HepG2 (cell line): ENCODE measurements at regions not wholly inside any gene's neighbourhood (a gene's known extent, or its start where the extent isn't known, plus 50 kb on each side); places are given as distances from the start of the nearest gene placed in this dataset.

Experiments used
- ATAC-seq: fragments of 200-7000 bp; cut with Tn5 transposase; 3 replicates; pipeline ENCODE4 v1.9.1; 2020; ENCODE audit warnings: mild to moderate bottlenecking, moderate library complexity
- BruUV-seq: library from RNA; stranded (reverse); fragments of 400-500 nt; replicated peaks from 2 replicates; lab custom pipeline; 2021; lab: Mats Ljungman, UMichigan
- CTCF ChIA-PET: fragments of 300-600 bp; formaldehyde crosslinking; extraction: SDS; loops from one replicate; lab custom pipeline; 2021; ENCODE audit warnings: low total read pairs, inconsistent platforms, low intra/inter-chr PET ratio; lab: Yijun Ruan, JAX
- POLR2A ChIA-PET: fragments of 350-600 bp; sonication (Branson Sonifier 250); formaldehyde crosslinking; loops from one replicate; lab custom pipeline; 2020; ENCODE audit warnings: antibody characterized with exemption, inconsistent platforms; lab: Yijun Ruan, JAX
- DNase-seq: peaks from one replicate; pipeline ENCODE4 v3.0.0-alpha.2; 2015; ENCODE audit warnings: low spot score
- FAIRE-seq: peaks from 3 replicates; lab custom pipeline; 2011; peaks lifted over from hg19 to GRCh38; lab: Jason Lieb, UNC
- H2AFZ ChIP-seq: one replicate; pipeline ENCODE4 v1.6.1; 2011; ENCODE audit warnings: low read length, inconsistent platforms
- H3K27ac ChIP-seq: fragments of 300-600 bp; 3 replicates; pipeline ENCODE4 v1.8.0; 2011; ENCODE audit warnings: mixed run types, mild to moderate bottlenecking, mixed read lengths, low read length, inconsistent platforms; ENCODE audit not compliant: insufficient read depth; ENCODE audit errors: extremely low read length
- H3K27me3 ChIP-seq, 2 experiments: fragments of 200-600 bp in 1 of 2; 2 replicates in 1 of 2; 3 replicates in 1 of 2; pipeline versions ENCODE4 v1.6.0 to v1.8.0; 2011; ENCODE audit warnings: low read length in 2 of 2, mild to moderate bottlenecking in 2 of 2, moderate library complexity in 2 of 2, inconsistent platforms in 1 of 2; ENCODE audit not compliant: insufficient read depth in 2 of 2, control insufficient read depth in 1 of 2
- H3K36me3 ChIP-seq, 2 experiments: fragments of 200-600 bp in 1 of 2; replicated peaks in 1 of 2; 2 replicates in 1 of 2; 3 replicates in 1 of 2; pipeline versions ENCODE4 v1.5.1 to v1.8.0; 2011; ENCODE audit warnings: low read length in 2 of 2, inconsistent platforms in 1 of 2; ENCODE audit not compliant: insufficient read depth in 2 of 2, control insufficient read depth in 1 of 2
- H3K4me1 ChIP-seq: 2 replicates; pipeline ENCODE4 v1.5.1; 2012; ENCODE audit warnings: low read length, inconsistent platforms; ENCODE audit not compliant: insufficient read depth
- H3K4me2 ChIP-seq: 2 replicates; pipeline ENCODE4 v1.6.0; 2011; ENCODE audit warnings: low read depth, low read length, inconsistent platforms
- H3K4me3 ChIP-seq, 3 experiments: fragments of 200-600 bp in 1 of 3; sonication (generic), shearing (Covaris generic) in 1 of 3; replicated peaks in 1 of 3; 2 replicates each; pipeline ENCODE4 v1.5.1; 2011 to 2016; ENCODE audit warnings: low read length in 3 of 3, inconsistent platforms in 2 of 3, low read depth in 2 of 3, mild to moderate bottlenecking in 2 of 3, control low read depth in 1 of 3, mixed read lengths in 1 of 3; ENCODE audit not compliant: insufficient read depth in 1 of 3
- H3K79me2 ChIP-seq: one replicate; pipeline ENCODE4 v1.6.1; 2011; ENCODE audit warnings: low read length, inconsistent platforms; ENCODE audit not compliant: insufficient read depth
- H3K9ac ChIP-seq: 2 replicates; pipeline ENCODE4 v1.6.0; 2011; ENCODE audit warnings: mild to moderate bottlenecking, low read depth, low read length, inconsistent platforms; ENCODE audit not compliant: insufficient read depth
- H3K9me3 ChIP-seq: 2 replicates; pipeline ENCODE4 v1.5.1; 2012; ENCODE audit warnings: mild to moderate bottlenecking, low read length
- H4K20me1 ChIP-seq: 2 replicates; pipeline ENCODE4 v1.6.0; 2011; ENCODE audit warnings: inconsistent platforms, mild to moderate bottlenecking, low read length, moderate library complexity; ENCODE audit not compliant: insufficient read depth
- ASH2L ChIP-seq: fragments of 300-600, 200-600 bp; sonication (generic); IDR thresholded peaks from 2 replicates; pipeline ENCODE4 v1.7.0; 2017; ENCODE audit warnings: low read depth, mild to moderate bottlenecking, moderate library complexity, mixed read lengths, low read length; ENCODE audit not compliant: insufficient read length
- CEBPB ChIP-seq: IDR thresholded peaks from 2 replicates; pipeline ENCODE4 v1.6.1; 2011; ENCODE audit warnings: low read depth, low read length, improper control_type of control experiment, borderline replicate concordance
- ETV5 ChIP-seq: IDR thresholded peaks from 2 replicates; pipeline ENCODE4 v1.6.1; 2018; ENCODE audit warnings: missing biosample characterization, missing genetic modification reagents, inconsistent platforms, borderline replicate concordance
- FIP1L1 ChIP-seq: fragments of 200-400 bp; formaldehyde crosslinking; IDR thresholded peaks from 2 replicates; pipeline ENCODE4 v1.6.1; 2018; ENCODE audit warnings: low read depth, mild to moderate bottlenecking, low read length, moderate library complexity, borderline replicate concordance; ENCODE audit not compliant: insufficient read depth
- GATA4 ChIP-seq: sonication (generic); IDR thresholded peaks from 2 replicates; pipeline ENCODE4 v1.6.1; 2016; ENCODE audit warnings: antibody characterized with exemption, low read depth, borderline replicate concordance
- TOPORS ChIP-seq: sonication (generic); formaldehyde crosslinking; IDR thresholded peaks from 2 replicates; pipeline ENCODE4 v1.8.0; 2023; ENCODE audit warnings: mild to moderate bottlenecking, missing genetic modification reagents
- ZFP90 ChIP-seq: sonication (generic); formaldehyde crosslinking; IDR thresholded peaks from 2 replicates; pipeline ENCODE4 v1.8.0; 2022; ENCODE audit warnings: missing genetic modification reagents, mild to moderate bottlenecking, inconsistent platforms, borderline replicate concordance
- ZNF317 ChIP-seq: sonication (generic); formaldehyde crosslinking; IDR thresholded peaks from 2 replicates; pipeline ENCODE4 v1.5.0; 2020; ENCODE audit warnings: mild to moderate bottlenecking, missing genetic modification reagents
- ZNF530 ChIP-seq: sonication (generic); formaldehyde crosslinking; IDR thresholded peaks from 2 replicates; pipeline ENCODE4 v1.5.0; 2020; ENCODE audit warnings: low read depth, mild to moderate bottlenecking, missing genetic modification reagents
- WGBS: methylation state at CpG from one replicate; pipeline ENCODE4 v1.1.6; 2017; ENCODE audit warnings: low lambda C conversion rate; 5-methylcytosine and 5-hydroxymethylcytosine counted together
- in situ Hi-C: cut with HindIII; loops from 2 replicates; pipeline ENCODE4 v1.10.0; 2017; ENCODE audit warnings: low pct_unique_long_range_greater_than_20kb; ENCODE audit not compliant: extremely low pct_ligation_motif_present
- intact Hi-C: fragments of 100-400 bp; cut with micrococcal nuclease; formaldehyde crosslinking; loops from one replicate; pipeline ENCODE4 v1.10.0; 2022; ENCODE audit not compliant: unreplicated experiment
- TF ChIP-seq, protein P1 (sequence below): IDR thresholded peaks from 2 replicates; pipeline ENCODE4 v1.6.1; 2016; ENCODE audit warnings: low read depth, control low read depth
- TF ChIP-seq, protein P2 (sequence below): sonication (generic); formaldehyde crosslinking; conservative IDR thresholded peaks from 2 replicates; pipeline ENCODE4 v1.4.0; 2020; ENCODE audit warnings: missing genetic modification reagents

DNA sequence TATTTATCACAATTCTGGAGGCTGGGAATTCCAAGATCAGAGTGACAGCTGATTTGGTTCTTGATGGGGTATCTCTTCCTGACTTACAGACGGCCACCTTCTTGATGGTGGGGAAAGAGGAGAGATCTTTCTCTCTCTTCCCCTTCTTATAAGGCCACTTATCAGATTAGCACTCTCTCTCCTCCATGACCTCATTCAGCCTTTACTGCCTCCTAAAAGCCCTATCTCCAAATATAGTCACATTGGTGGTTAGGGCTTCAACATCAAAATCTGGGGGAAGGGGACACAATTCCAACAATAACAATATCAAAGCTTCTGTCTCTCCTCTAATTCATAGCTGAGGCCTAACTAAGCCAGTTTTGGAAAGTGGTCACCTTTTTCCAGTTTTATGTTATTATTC lies 91.7 kb upstream of the MBNL1 start (continued):
- TF ChIP-seq, protein P1, sequence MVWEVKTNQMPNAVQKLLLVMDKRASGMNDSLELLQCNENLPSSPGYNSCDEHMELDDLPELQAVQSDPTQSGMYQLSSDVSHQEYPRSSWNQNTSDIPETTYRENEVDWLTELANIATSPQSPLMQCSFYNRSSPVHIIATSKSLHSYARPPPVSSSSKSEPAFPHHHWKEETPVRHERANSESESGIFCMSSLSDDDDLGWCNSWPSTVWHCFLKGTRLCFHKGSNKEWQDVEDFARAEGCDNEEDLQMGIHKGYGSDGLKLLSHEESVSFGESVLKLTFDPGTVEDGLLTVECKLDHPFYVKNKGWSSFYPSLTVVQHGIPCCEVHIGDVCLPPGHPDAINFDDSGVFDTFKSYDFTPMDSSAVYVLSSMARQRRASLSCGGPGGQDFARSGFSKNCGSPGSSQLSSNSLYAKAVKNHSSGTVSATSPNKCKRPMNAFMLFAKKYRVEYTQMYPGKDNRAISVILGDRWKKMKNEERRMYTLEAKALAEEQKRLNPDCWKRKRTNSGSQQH (CRISPR knock-in tag): no peak
- TF ChIP-seq GATA4 (no peak), ETV5 (CRISPR knock-in tag) (no peak), ZFP90 (no peak), ASH2L (no peak)
- TF ChIP-seq, protein P2, sequence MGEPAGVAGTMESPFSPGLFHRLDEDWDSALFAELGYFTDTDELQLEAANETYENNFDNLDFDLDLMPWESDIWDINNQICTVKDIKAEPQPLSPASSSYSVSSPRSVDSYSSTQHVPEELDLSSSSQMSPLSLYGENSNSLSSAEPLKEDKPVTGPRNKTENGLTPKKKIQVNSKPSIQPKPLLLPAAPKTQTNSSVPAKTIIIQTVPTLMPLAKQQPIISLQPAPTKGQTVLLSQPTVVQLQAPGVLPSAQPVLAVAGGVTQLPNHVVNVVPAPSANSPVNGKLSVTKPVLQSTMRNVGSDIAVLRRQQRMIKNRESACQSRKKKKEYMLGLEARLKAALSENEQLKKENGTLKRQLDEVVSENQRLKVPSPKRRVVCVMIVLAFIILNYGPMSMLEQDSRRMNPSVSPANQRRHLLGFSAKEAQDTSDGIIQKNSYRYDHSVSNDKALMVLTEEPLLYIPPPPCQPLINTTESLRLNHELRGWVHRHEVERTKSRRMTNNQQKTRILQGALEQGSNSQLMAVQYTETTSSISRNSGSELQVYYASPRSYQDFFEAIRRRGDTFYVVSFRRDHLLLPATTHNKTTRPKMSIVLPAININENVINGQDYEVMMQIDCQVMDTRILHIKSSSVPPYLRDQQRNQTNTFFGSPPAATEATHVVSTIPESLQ (CRISPR knock-in tag): no peak
- TF ChIP-seq, all 625 proteins: peak for 0

- Histone ChIP-seq H3K79me2 (no peaks in the 10 kb centered on the region), H3K27me3 (no peaks in the 10 kb centered on the region), H4K20me1 (no peaks in the 10 kb centered on the region), H3K4me3 (no peak overlapping the region), H3K9me3 (no peaks in the 10 kb centered on the region), H3K9ac (no peak overlapping the region), H3K4me1 (no peaks in the 10 kb centered on the region), H3K36me3 (no peaks in the 10 kb centered on the region), H3K27ac (no peak overlapping the region), H2AFZ (no peak overlapping the region), H3K4me2 (no peak overlapping the region)
- ChIA-PET CTCF (no interaction called here), POLR2A (no interaction called here)
- intact Hi-C loops: no loop called here
- 79% methylated on average over 1 of the region's 1 CpG for WGBS
- no peak for ATAC-seq
- in situ Hi-C loops: no loop called here
- no peak for DNase-seq
- TF ChIP-seq ZNF317 (no peak), CEBPB (peak; percentile 61; the same call in 1 of the 2 replicates), TOPORS (CRISPR knock-in tag) (no peak), ZNF530 (no peak), FIP1L1 (no peak)
- no peak for FAIRE-seq
- BruUV-seq: no TSS peak
Observed at GRCh38 chr3:152177757-152178156, 91.0 kb upstream of the MBNL1 start.
